ENCODE measurements at regions not wholly inside any gene's neighbourhood (a gene's known extent, or its start where the extent isn't known, plus 50 kb on each side); places are given as distances from the start of the nearest gene placed in this dataset.

- WGBS (ENCODE audit: insufficient coverage, low coverage, missing lambda C conversion rate) = 3% methylated on average over 5 of the region's 5 CpGs
- Histone ChIP-seq H2AFZ (ENCODE audit: low read depth, low read length) (no peak overlapping the region), H3K9ac (ENCODE audit: insufficient read depth in 1 of 2, low read depth in 2 of 2, low read length in 2 of 2) (no peak overlapping the region), H3K9me3 (replicated peaks; ENCODE audit: control insufficient read depth, insufficient read depth, low read depth, low read length) (no peaks in the 10 kb centered on the region; the same call in 1 of the 2 replicates), H4K20me1 (replicated peaks; ENCODE audit: control insufficient read depth, insufficient read depth, low read length) (no peaks in the 10 kb centered on the region), H3K36me3 (ENCODE audit: control insufficient read depth, insufficient read depth, low read length) (no peaks in the 10 kb centered on the region), H3K4me2 (ENCODE audit: insufficient read depth, low read length) (no peak overlapping the region), H3K4me1 (replicated peaks in 1 of 2; ENCODE audit: control insufficient read depth in 2 of 2, insufficient read depth in 2 of 2, low read length in 2 of 2) (no peaks in the 10 kb centered on the region), H3K4me3 (no peak overlapping the region), H3K9me1 (ENCODE audit: control insufficient read depth, insufficient read depth, low read length) (no peaks in the 10 kb centered on the region), H3K27ac (ENCODE audit: extremely low read depth, low read depth, low read length) (no peak overlapping the region), H3K27me3 (ENCODE audit: control insufficient read depth in 2 of 2, insufficient read depth in 2 of 2, low read length in 2 of 2) (no peaks in the 10 kb centered on the region), H3K79me2 (ENCODE audit: control insufficient read depth, insufficient read depth, low read length) (no peaks in the 10 kb centered on the region)
- in situ Hi-C loops (cut with MboI) = no loop called here
- BruUV-seq (replicated peaks) = no TSS peak
- intact Hi-C loops (cut with micrococcal nuclease) = no loop called here
- FAIRE-seq (no peak), ATAC-seq (no peak), DNase-seq (ENCODE audit: extremely low read depth in 1 of 4, low spot score in 3 of 4) (no peak)
- ChIA-PET POLR2A (no interaction called here), CTCF (ENCODE audit: low intra/inter-chr PET ratio) (no interaction called here)
- TF ChIP-seq ZNF696 (CRISPR knock-in tag; conservative IDR thresholded peaks at IDR 0.05) = no peak
- TF ChIP-seq POLR2H (tag; IDR thresholded peaks at IDR 0.05; ENCODE audit: low read depth) = no peak
Observed at GRCh38 chr4:155140889-155141288, 67.5 kb upstream of the NPY2R start.

GRCh38 chr4:155143512-155143911 is 64.9 kb upstream of the NPY2R start:
- H4K20me1 ChIP-seq (replicated peaks; ENCODE audit: control insufficient read depth, insufficient read depth, low read length) = no peaks in the 10 kb centered on the region
- no peak overlapping the region for H2AFZ ChIP-seq (ENCODE audit: low read depth, low read length)
- H3K79me2 ChIP-seq (ENCODE audit: control insufficient read depth, insufficient read depth, low read length) = no peaks in the 10 kb centered on the region
- no peaks in the 10 kb centered on the region for H3K36me3 ChIP-seq (ENCODE audit: control insufficient read depth, insufficient read depth, low read length)
- DNase-seq (ENCODE audit: extremely low read depth in 1 of 4, low spot score in 3 of 4) (no peak), ATAC-seq (no peak), FAIRE-seq (no peak)
- intact Hi-C loops (cut with micrococcal nuclease) = no loop called here
- TF ChIP-seq PML (IDR thresholded peaks at IDR 0.05; ENCODE audit: low read length) = no peak
- TF ChIP-seq SAFB (IDR thresholded peaks at IDR 0.05; ENCODE audit: borderline replicate concordance, low read depth, low read length) = no peak
- no peak for TF ChIP-seq ZNF668 (CRISPR knock-in tag; IDR thresholded peaks at IDR 0.05)
- no peak for TF ChIP-seq HLTF (IDR thresholded peaks at IDR 0.05)
- TF ChIP-seq TFAM (CRISPR knock-in tag; conservative IDR thresholded peaks at IDR 0.05) = no peak
- no peak for TF ChIP-seq ZNF23 (CRISPR knock-in tag; IDR thresholded peaks at IDR 0.05)
- TF ChIP-seq GATAD2B (IDR thresholded peaks at IDR 0.05; ENCODE audit: borderline replicate concordance) = no peak
- TF ChIP-seq PTRF (tag; IDR thresholded peaks at IDR 0.05) = no peak
- no peak for TF ChIP-seq ZKSCAN1 (IDR thresholded peaks at IDR 0.05; ENCODE audit: low read depth, low read length)
- no peak overlapping the region for H3K9ac ChIP-seq (ENCODE audit: insufficient read depth in 1 of 2, low read depth in 2 of 2, low read length in 2 of 2)
- in situ Hi-C loops (cut with MboI) = no loop called here
- H3K9me3 ChIP-seq (replicated peaks; ENCODE audit: control insufficient read depth, insufficient read depth, low read depth, low read length) = no peaks in the 10 kb centered on the region; the same call in 1 of the 2 replicates
- no peaks in the 10 kb centered on the region for H3K9me1 ChIP-seq (ENCODE audit: control insufficient read depth, insufficient read depth, low read length)
- H3K4me1 ChIP-seq (replicated peaks in 1 of 2; ENCODE audit: control insufficient read depth in 2 of 2, insufficient read depth in 2 of 2, low read length in 2 of 2) = no peaks in the 10 kb centered on the region
- POLR2A ChIA-PET = no interaction called here
- no peaks in the 10 kb centered on the region for H3K27me3 ChIP-seq (ENCODE audit: control insufficient read depth in 2 of 2, insufficient read depth in 2 of 2, low read length in 2 of 2)
- no TSS peak for BruUV-seq (replicated peaks)
- H3K4me2 ChIP-seq (ENCODE audit: insufficient read depth, low read length) = no peak overlapping the region
- WGBS (ENCODE audit: insufficient coverage, low coverage, missing lambda C conversion rate) = 0% methylated on average over 1 of the region's 1 CpG
- CTCF ChIA-PET (ENCODE audit: low intra/inter-chr PET ratio) = no interaction called here
- H3K27ac ChIP-seq (ENCODE audit: extremely low read depth, low read depth, low read length) = no peak overlapping the region
- no peak overlapping the region for H3K4me3 ChIP-seq

All from K562 (cell line).